HG03280 (cell line): ENCODE measurements at regions not wholly inside any gene's neighbourhood (a gene's known extent, or its start where the extent isn't known, plus 50 kb on each side); places are given as distances from the start of the nearest gene placed in this dataset.

Source experiments
- ATAC-seq: cut with Tn5 transposase; IDR thresholded peaks from one replicate; pipeline ENCODE4 v1.9.1; 2021; ENCODE audit warnings: mild to moderate bottlenecking, moderate library complexity; ENCODE audit not compliant: unreplicated experiment

DNA sequence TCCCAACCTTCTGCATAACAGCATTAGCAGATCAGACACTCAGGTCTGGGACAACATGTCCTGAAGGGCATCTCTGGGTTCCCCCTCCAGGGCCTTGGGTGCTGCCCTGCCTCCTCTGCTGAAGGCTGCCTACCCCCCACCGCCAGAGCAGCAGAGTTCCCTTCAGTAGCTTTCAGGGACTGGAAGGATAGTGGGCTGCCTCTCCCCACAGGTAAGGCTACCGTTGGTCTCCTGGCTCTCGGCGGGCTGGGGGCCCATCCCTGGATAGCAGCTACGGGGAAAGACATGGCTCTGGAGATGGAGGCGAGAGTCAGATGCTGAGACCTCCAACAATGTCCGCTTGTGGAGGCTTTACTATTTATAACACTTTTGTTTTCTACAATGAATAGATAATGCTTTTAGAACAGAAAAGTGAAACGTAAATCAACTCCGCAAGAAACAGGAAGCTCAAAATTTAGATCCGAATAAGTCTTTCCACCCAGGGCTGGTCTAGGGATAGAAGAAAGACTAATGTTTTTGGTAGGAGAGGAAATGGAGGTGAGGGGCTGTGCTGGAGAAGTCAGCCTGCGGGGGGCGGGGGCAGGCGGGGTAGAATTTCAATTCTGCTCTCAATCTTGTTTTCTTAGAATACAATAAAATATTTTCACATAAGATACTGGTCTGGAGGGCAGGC is 58.4 kb downstream of the ARL4C start:
- no peak for ATAC-seq

DNA sequence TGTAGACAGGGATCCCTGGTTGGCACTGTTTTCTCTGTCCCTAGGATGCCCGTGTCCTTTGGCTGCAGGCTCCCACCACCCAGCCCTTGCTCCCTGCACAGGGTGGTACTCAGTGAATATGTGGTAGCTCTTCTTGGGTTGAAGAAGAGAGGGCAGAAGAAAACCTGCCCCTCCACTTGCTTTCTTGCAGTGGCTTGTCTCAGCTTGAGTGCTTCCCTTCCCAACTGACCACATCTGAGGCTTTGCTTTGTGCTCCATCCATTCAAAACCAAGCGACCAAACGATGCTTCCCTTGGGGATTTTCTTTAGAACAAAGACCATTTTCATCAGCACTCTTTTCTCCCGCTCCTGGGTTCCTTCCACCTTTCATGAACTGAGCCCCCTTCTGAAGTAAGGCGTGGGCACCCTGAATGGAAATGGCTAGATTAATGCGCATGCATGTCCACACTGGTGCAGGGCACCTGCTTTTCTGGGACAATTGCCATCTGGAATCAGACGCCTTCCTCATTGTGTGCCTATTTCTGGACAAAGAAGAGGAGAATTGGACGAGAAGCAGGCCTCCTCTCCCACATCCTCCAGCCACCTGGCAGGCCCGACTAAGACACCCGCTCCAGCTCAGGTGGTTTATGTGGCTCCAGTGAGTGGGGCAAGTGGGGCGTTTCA is 59.1 kb downstream of the ARL4C start:
- no peak for ATAC-seq

DNA sequence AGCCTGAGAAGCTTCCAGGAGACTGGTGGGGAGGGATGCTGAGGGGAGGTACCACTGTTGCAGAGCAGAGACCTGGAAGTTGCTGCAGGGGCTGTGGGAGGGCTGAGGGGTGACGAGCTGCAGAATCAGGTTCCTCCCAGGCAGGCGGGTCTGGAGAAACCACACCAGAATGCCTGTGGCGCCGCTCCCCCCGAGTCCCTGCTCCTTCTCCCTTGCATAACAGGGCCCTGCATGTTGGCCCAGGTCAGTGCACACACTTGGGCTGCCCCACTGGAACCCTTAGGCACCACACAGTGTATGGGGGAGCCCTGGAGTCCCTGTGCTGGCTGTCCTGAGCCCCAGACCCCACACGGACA is 60.4 kb downstream of the ARL4C start:
- ATAC-seq, result no peak

DNA sequence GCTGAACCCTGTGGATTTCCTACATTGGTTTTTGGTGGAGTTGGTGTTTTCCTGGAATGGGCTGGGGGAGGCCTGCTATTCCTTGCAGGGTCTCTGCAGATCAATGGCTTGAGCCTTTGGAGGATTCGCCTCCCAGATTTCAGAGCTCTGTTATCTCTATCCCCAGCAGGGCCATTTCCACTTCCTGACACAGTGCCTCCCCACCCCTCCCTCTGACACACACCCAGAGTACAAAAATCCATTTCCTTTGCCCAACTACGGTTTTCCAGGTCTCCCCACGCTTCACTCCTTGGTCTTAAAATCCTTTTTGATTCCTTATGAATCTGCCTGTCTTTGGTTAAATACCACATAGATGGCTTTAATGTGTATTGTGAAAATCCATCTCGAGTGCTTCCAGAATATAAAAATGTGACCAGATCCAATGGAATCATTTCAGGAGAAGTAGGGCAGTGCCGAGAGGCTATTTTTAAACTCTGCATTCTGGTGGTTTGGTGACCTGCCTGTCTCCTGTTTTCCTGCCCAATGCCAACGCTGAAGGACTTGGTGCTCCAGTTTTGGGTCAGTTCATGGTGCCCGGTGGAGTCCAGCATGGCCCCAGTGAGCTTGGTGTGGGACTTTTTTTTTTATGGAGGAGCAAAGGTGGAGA is 60.9 kb downstream of the ARL4C start:
- no peak for ATAC-seq

DNA sequence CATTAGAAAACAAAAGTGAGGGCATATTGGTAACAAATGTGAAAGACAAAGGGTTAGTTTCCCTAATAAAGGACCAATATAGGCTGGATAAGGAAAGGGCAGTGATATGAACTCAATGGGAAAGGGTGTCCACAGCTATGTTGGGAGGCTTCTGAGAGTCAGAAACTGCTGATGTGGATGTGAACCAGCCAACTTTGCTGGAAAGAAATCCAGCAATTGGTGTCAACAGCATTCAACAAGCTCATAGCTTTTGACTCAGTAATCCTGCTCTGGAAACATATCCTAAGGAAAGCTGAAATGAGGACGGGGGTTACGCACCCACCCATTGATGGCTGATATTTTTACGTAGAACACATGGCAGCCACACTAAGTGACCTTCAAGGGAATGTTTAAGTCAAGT is 63.7 kb downstream of the ARL4C start:
- no peak for ATAC-seq

DNA sequence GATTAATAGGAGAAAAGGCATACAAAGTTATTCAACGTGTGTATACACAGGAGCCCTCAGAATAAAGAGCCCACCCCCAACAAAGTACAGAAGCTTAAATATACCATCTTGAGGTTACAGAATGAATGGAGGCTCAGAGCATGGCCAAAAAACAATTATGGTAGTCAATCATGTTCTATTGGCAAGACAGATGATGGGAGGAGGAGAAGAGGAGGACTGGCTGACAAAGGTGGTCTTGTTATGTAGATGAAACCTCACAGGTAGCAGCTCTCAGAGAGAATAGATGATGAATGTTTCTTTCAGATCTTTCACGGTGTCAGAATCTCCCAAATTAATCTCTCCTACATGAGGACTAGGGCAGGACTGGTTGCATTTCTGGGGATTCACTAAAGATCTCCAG is 66.0 kb downstream of the ARL4C start:
- no peak for ATAC-seq

DNA sequence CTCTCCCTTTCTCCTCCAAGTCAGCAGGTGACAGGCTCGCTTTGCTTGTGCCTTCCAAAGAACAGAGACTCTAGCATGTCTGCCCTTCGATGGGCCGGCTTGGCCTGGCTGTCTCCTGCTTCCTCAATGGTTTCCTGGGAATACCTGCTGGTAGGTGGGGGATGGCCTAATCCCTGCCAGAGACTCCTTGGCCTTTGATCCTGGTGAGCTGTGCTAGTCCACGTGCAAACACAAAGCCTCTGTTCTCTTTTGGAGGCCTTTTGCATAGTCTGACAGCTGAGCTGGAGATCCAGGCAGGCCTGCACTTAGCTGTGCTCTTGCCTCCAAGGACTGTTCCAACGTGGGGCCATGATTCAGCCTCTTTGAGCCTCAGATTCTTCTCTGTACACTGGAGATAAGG is 67.6 kb downstream of the ARL4C start:
- ATAC-seq, result no peak

DNA sequence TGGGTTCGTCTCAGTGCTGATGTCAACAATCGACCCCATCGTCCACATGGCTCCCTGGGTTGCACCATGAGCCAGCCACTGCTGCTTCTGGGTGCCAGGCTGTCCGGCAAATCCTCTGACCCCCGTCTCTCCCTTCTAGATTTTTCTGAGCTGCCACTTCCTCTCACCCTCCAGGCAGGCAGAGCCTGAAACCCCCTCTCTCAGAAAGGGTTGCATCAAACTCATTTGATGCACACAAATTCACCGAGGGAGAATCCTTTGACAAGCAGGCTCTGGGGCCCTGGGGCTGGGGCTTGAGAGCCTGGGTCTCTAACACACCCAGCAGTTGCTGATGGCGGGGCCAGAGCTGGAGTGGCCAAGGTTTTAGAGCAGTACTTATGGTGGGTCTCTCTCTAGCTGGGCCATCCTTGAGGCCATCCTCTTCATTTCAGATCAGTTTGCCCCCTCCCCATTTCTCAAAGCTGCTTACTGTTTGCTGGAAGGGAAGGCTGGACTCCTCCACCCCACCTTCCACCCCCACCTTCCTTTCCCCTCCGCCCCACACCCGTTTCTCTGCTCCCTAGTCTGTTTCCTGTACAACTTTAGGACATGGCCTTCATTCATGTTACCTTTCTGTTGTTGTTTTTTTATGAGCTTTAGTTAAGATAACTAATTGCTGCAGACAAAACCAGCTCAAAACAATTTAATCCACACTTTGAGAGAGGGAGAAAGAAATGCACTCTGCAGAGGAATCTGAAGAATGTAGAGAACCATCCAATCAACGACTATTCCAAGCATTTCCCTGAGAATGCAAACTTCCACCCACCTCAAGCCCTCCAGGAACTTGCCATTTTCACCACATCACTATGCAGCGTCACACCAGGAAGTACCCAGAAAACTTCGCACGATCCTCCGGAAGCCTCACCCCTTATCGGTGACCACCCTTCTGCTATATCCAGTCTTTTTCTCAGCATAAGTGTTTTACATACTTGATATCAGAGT is 69.5 kb downstream of the ARL4C start:
- no peak for ATAC-seq

DNA sequence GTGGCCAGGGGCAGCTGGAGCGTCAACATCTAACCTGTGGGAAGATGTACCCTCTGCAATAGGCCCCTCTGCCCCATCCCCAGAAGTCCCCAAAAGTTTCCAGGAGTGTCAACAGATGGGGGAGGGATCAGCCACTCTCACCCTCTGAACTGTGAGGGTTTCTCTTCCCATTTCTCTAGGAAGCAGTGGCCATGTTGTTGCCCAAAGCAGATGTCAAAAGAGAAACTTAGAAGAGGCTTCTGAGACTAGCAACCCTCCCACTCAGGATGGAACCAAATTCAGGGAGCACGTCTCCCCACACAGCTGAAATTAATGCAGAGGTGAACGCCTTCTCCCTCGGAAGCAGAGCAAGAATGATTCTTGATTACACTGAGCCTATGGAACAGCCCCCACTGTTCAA is 70.3 kb downstream of the ARL4C start:
- ATAC-seq, result no peak

DNA sequence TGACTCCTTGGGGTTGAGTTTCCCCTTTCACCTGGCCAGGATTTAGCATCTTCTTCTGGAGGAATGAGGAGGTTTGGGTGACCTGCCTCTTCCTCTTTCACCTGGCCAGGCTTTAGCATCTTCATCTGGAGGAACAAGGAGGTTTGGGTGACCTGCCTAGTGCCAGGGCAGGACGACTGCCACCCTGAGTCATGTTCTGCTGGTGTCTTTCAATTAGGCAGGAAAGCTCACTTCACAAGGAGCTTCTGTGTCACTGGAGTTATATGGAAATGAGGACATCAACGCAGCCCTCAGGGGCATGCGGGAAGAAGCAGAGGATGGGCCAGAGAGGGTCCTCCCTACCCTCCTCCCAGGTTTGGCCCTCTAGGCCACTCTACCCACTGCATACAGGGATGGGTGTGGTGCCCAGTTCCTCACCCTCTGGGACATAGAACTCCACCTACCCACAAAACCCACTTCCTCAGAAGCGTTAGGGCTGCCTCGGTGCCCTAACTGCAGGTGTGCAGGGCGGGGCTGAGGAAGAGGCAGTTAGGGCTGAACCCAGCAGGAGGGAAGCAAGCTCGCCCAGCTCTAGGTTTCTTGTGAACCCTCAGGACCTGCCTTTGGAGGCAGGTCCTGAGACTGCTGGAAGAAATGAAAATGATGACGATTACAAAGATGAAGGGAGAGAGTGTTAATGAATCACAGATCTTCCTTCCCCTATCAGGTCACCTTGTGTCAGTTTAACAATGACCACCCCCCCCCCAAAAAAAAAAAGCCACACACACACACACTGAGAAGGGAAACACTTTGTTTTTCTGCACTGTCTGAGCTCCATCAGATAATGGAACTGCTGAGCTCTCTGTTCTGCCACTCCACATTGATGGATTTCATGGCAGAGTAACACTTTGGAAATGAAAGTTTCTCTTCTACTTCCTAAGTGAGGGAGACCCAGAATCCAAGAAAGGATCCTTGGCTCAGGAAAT is 71.0 kb downstream of the ARL4C start:
- peak; percentile 79 for ATAC-seq

DNA sequence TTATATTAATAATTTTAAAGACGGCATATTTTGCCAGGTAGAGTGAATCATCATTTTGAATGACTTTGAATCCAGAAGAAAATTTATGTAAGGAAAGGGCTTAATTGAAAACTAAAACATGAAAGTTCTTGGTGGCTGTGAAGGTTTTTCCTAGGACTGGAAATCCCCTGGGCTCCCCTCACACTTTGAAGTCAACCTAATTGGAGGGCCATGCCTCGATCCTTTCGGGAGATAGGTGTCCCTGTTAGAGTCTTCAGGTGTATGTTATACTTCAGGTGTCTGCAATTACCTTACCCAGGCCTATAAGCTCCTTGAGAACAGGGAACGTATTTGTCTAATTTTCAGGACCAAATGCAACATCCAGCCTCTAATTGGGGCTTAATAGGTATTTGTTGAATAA is 73.0 kb downstream of the ARL4C start:
- ATAC-seq, result no peak

DNA sequence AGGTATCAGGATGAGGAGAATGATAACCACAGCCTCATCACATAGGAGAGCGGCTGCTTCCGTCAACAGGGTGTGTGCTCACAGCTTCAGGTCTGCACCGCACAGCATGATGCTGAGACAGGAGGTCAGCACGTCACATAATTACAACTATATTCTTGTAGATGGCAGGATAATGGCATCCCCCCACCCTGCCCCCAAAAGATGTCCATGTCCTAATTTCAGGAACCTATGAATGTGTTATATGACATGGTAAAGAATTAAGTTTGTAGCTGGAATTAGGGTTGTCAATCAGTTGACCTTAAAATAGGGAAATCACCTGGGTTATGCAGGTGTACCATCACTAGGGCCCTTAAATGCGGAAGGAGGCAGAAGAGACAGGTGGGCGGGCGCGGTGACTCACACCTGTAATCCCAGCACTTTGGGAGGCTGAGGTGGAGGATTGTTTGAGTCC is 73.9 kb downstream of the ARL4C start:
- ATAC-seq, result no peak

DNA sequence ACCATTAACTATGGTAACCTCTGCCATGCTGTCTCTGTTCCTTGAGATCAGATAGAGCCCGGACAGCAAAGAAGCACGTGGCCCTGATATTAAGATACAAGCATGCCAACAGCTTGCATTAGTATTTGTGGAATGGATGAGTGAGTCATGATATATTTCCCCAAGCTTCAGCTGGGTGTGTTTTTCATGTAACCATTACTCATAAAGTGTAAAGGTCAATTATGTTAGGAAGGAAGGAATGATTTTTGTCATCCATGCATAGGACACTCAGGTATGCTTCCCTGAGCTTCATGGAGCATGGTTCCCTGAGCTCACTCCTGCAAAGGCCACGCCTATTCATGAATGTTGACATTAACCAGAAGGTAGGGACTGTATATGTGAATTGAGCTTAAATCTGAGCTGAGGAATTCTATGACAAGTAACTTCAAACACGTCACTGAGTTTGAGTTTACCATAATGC is 74.6 kb downstream of the ARL4C start:
- ATAC-seq, result no peak

DNA sequence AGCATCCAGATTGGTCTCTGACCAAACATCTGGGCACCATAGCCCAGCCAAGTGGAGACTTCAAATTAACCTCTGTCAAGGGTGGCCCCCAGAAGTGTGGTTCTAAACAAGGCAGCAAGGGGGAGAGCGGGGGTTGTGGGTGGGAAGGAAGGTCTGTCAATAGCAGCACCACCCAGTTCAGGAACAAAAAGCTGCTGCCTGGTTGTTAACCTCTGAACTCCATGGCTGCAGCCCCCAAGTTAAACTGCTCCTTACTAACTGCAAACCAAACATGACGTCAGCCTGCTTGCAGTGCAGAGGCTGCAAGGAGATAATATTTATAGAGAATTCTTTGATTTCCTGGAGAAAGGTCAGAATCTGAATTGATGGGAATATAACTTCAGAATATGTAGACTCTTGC is 76.5 kb downstream of the ARL4C start:
- ATAC-seq, result no peak

DNA sequence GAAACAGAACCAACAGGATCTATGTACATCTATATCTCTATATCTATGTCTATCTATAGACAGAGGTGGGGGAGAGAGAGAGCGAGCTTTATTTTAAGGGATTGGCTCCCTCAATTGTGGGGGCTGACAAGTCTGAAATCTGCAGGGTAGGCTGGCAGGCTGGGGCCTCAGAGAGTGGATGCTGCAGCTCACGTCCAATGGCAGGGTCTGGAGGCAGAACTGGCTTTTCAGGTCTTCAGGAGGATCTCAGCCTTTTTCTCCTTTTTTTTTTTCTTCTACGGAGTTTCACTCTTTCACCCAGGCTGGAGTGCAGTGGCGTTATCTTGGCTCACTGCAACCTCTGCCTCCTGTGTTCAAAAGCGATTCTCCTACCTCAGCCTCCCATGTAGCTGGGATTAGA is 77.2 kb downstream of the ARL4C start:
- ATAC-seq, result no peak

DNA sequence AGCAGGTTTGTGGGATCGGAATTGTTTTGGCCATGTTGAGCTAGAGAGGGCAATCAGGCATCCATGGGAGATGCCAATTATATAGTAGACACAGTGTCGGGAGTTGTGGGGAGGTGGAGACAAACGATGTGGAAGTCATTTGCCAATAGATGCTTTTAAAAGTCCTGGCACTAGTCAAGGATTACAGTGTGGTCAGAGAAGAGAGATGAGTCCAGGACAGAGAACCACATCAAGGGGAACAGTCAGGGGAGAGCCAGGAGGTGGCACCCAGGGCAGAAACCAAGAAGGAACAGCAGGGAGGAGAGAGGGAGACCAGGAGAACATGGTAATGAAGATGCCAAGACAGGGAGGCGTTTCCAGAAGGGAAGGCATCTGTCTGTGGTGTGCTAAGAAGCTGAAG is 81.2 kb downstream of the ARL4C start:
- ATAC-seq, result no peak

DNA sequence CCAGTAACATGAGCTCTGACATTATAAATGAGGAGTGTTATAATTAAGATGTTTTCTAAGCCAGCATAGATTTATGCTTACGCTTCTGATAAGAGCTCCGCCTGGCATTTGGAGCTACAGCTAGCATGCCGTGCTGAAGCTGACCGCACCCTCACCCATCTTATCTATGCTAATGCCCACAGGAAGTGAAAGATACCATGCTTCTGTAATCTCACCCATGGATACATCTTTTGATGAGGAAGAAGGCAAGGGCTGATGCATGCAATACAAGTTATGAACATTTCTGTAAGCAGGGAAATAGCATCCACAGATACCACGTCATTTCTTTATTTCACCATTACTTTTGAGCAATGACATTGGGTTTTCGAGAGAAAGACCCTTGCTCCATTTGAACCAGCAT is 82.3 kb downstream of the ARL4C start:
- no peak for ATAC-seq

DNA sequence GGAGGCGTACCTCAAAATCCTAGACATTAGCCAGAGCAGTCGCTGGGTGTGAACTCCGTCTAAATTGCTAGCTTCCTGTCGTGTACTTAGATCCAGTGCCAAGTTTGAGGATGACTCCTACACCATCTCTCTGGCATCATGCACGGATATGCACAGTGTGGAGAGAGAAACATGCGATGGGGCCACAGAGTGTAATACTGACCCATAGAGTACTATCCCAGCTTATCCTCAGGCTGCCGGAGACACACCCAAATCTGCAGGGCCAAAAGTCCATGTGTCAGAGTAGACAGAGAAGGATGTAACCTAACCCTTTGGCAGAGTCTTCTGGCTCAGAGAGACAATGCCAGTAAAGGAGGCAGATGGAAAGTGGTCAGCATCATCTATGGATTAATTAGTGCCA is 84.2 kb downstream of the ARL4C start:
- no peak for ATAC-seq

DNA sequence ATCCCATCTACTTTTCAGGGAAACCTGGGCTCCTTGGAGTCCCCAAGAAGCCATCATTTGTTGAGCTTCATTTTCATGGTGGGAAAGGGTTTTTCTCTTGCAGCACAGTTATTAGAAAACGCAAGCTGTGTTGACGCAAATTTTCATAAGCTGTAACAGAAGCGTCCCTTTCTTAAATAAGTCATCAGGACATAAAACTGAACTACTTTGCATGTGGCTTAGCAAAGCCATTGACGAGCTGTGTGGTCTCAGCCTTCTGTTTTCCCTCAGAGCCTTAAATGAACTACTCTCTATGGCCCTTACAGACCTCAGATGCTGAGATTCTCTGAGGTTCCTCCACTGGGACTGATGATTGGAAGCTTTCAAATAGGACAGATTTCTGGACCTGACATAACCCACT is 85.1 kb downstream of the ARL4C start:
- ATAC-seq, result peak; percentile 91

DNA sequence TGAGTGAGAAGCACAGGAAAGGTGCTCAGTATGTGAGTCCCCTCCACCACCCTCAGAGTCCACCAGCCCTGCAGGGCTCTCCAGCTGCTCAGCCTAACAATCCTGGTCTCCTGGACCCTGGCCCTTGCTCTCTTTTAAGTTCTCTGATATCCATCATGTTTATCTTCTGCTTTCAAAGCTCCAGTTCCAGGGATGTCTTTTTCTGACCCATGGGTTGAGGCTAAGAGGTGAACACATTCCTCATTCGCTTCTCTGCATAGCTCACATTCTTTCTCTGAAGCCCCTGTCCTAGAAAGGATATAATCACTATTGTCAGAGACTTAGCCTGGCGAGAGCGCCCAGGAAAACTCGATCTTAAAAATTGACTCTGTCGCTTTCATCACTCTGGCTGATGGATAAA is 86.4 kb downstream of the ARL4C start:
- ATAC-seq, result no peak
